ENCODE measurements at regions not wholly inside any gene's neighbourhood (a gene's known extent, or its start where the extent isn't known, plus 50 kb on each side); places are given as distances from the start of the nearest gene placed in this dataset.

- DNase-seq = no peak
Measured at GRCh38 chr10:31604646-31605170, 285.7 kb downstream of the ZEB1 start.

DNA sequence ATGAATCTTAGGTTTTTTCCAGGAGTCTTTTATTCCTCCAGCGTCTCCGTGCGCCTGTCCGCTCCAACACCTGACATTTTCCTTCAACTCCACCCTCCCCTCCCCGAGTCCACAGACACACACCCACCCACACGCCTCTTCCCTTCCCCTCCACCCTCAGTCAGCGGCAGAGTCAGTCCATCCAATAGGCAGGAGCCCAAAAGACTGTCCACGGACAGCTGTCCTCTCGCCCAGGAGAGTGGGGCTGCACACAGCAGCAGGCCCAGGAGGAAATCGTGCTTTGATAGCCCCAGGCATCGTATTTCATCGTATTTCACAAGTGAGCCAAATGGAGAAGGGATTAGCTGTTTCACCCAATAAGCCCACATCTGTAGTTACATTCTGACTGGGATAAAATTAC, 285.1 kb downstream of the ZEB1 start:
- no peak for DNase-seq

- peak; percentile 93 for DNase-seq
Measured at GRCh38 chr10:31603235-31604087, 284.4 kb downstream of the ZEB1 start.

GRCh38 chr10:31602541-31603234, 283.7 kb downstream of the ZEB1 start:
- DNase-seq = peak; percentile 26

- DNase-seq = no peak
Measured at GRCh38 chr10:31601136-31601535, 282.1 kb downstream of the ZEB1 start.

- peak; percentile 30 for DNase-seq
Measured at GRCh38 chr10:31599626-31600504, 280.8 kb downstream of the ZEB1 start.

DNA sequence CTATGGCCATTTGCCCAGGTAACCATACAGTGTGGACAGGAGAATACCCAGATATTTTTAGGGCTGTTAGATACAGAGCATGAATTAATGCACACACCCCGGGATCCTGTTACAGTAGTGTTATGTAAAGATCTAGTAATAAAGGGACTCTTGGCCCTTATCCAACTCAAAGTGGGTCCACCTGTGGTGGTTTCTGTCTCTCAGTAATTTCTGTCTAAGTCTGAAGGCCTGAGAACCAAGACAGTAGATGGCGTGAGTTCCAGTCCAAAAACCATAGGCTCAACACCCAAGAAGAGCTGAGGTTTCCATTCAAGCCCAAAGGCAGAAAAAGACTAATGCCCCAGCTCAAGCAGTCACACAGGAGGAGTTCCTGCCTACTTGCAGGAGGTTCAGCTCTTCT, 277.7 kb downstream of the ZEB1 start:
- no peak for DNase-seq

- no peak for DNase-seq
Measured at GRCh38 chr10:31595992-31596391, 277.0 kb downstream of the ZEB1 start.

DNA sequence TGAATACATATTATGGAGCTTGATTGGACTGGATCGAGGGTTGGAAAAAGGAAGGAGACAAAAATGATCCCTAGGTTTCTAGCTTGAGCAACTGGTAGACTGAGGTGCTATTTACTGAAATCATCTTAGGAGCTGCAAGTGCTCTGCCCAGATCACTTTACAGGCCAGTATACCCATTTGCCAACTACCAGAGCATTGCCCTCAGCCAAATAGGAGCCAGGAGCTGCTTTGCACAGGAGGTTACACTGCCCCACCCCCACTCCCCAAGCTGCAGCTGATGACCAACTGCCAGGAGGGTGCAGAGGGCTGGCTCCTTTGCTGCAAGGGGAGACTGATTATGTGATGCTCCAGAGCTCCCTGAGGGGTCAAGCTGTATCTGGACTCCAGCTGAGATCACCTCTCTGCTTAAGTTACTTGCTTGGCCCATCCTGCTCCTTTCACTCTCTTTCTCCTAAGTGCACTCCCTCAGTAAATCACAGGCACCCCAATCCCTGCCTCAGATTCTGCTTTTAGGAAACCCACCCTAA, 275.4 kb downstream of the ZEB1 start:
- no peak for DNase-seq

DNA sequence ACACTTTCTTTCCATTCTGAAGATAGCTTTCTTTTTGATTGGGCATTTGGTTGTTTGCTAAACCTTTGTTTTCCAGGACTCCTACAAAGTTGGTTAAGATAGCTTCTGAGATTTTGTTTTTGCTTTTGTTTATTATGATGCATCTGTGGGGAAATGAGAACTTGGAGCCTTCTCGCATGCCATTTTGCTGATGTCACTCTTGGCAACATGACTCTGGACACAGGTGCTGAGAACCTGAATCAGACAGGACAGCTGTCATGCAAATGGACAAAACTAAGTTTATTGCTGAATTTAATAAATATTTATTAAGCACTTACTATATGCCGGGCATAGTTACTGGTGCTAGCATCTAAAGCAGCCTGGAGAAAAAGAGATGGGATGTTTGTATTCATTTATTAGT, 274.1 kb downstream of the ZEB1 start:
- no peak for DNase-seq

DNA sequence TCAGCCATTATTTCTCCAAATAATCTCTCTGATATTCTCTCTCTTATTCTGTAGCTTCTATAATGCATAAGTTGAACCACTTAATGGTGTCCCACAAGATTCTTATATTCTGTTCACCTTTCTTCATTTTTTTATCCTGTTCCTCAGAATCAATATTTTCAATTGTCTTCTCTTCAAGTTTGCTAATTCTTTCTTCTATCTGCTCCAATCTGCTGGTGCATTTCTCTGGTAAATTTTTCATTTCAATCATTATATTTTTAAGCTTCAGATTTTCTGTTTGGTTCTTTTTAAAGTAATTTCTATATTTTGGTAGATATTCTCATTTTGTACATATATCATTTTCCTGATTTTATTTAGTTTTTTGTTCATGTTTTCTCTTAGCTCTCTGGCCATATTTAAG, 272.6 kb downstream of the ZEB1 start:
- DNase-seq = no peak

DNA sequence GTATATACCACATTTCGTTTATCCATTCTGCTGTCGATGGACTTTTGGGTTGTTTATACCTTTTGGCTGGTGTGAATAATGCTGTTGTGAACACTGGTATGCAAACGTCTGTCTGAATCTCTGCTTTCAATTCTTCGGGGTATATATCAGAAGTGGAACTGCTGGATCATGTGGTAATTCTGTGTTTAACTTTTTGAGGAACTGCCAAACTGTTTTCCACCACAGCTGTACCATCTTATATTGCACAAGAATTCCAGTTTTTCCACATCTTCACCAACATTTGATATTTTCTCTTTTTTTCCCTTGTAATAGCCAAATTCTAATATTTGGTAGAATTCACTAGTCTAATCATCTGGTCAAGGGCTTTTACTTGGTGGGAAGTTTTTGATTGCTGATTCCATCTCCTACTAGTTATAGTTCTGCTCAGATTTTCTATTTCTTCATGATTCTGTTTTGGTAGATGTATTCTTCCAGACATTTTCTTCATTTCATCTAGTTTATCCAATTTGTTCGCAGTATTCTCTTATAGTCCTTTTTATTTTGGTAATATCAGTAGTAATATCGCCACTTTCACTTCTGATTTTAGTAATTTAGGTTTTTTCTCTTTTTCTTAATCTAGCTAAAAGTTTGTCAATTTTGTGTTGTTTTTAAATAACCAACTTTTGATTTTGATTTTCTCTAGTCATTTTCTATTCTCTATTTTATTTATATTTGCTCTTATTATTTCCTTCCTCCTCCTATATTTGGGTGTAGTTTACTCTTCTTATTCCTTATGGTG, 271.2 kb downstream of the ZEB1 start:
- no peak for DNase-seq

DNA sequence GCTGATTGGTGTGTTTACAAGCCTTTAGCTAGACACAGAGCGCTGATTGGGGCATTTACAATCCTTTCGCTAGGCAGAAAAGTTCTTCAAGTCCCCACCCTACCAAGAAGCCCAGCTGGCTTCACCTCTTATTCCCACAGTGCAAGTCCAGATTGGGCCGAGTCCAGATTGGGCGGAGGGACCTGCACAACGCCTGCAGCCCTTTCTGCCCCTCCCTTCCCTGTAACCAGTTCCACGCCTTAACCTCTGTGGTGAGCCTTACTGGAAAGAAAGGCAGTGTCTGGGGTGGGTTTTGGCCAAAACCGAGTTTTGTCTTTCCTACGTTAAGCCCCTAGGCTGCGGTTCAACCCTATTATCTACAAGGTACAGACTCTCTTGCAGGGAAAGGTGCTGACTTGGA, 268.7 kb downstream of the ZEB1 start:
- DNase-seq = no peak

DNA sequence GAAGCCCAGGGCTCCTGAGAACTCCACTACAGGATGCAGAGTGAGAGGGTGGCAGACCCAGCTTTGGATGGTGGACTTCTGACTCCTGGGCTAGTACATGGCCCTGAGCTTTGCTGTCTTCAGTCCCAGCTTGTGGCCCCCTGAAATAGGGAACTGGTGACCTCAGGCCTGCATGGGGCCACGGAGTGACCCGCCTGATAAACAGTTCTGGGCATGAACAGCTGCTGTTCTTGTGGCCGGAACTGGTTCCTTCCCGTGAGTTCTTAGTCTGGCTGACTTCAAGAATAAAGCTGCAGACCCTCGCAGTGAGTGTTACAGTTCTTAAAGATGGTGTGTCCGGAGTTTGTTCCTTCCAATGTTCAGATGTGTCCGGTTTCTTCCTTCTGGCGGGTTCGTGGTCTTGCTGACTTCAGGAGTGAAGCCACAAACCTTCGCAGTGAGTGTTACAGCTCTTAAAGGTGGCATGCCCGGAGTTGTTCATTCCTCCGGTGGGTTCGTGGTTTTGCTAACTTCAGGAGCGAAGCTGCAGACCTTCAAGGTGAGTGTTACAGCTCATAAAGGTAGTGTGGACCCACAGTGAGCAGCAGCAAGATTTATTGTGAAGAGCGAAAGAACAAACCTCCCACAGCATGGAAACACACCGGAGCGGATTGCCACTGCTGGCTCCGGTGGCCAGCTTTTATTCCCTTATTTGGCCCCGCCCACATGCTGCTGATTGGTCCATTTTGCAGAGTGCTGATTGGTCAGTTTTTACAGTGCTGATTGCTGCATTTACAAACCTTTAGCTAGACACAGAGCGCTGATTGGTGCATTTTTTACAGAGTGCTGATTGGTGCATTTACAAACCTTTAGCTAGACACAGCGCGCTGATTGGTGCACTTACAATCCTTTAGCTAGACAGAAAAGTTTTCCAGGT, 268.0 kb downstream of the ZEB1 start:
- peak; percentile 31 for DNase-seq

DNA sequence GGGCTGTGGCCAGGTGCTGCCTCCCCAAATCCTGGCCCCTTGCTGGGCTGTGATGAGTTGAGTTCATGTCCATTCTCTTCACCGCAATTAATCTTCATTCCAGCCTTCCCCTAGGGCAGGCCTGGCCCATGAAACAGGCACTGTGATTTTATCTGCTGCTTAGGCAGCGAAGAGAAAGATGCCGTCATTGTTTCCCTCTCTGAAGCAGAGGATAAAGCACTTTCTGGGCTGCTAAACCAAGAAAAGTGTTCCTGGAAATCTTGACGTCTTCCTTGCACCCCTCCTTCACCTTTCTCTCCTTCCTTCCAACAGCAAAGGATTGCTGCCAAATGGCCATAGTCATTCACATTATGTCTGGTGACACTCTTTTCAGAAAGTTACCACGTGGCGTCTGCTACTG, 265.9 kb downstream of the ZEB1 start:
- DNase-seq = no peak

DNA sequence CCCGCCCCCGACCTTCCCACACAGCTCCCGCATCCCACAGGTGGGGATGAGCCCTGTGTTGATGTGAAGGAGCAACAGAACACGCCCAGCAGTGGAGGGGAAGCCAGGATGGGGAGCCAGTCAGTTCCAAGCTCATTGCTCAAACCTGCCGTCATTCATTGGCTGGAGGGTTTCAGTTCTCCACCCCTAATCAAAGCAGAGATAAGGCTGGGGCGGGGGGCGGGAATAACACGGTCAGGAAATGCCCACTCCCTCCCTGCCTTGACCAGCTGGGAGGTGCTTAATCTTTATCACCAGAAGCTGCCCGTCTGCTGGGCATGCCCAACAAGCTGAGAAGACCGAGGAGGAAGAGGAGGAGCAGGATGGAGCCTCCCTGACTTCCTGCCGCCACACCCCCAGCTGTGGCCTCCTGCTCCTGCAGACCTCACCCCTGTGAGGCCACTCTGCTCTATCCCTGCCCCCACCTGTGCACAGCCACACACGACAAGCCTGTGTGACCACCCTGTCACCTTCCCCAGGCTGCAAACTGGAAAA, 265.1 kb downstream of the ZEB1 start:
- DNase-seq = no peak

DNA sequence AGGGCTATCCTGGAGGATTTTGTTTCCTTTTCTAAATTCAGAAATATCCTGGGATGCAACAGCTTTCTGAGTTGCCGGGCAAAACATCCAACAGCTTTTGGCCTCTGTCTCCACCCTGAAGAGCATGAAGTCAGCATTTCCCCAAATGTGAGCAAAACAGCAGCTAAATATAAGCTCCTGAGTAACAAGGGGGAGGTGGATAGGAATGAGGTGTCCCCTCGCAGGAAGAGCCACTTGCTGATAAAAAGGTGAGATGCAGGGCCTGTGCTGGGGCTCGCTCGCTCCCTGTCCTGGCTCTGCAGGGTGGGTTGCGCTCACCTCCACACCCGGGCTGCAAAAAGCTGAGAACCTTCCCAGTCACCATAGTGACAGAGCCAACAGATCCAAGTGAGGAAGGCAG, 264.3 kb downstream of the ZEB1 start:
- DNase-seq = no peak

DNA sequence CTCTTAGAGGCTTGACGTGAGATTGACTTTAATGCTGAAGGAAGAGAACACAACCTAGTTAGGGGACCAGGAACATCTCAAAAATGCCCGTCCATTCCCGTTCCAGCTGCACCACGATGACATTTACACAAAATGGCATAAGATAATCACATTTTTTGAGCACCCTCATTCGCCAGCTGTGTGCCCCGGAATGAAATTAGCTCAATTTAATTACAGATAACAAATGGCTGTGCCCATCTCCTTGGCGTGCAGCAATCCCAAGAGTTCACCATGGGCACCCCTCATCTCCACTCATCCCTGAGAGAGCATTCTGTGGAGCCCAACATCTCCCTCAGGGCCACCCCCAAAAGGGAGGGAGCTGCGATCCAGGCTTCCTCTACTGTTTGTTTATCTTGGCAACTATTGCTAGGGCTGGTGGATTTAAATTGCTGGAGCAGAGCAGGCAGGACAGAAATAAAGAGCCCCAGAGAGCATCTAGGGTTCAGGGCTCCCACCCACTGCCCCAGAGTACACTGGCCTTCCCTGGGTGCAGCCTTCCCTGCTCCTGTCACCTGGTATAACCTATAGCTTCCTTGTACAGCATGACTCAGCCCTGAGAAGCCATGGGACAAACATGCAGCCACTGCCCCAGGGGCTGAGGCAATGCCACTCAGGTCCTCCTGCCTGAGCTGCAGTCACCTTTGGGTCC, 263.5 kb downstream of the ZEB1 start:
- DNase-seq = no peak

- DNase-seq = no peak
Measured at GRCh38 chr10:31581741-31582323, 262.8 kb downstream of the ZEB1 start.

DNA sequence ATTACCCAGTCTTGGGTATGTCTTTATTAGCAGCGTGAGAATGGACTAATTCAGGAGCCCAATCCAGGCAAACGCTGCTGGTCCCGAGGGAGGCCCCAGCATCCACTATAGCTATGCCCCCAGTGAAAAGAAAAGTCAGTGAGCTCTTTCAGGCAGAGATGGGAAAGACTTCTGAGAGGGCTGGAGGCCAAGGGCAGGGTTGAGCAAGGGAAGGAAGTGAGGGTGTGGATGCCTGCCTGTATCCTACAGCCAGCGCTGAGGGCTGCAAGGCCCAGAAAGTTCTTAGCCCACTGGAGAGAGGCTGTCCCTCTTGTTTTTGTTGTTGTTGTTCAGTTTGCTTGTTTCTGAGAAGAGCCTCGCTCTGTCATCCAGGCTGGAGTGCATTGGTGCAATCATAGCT, 261.6 kb downstream of the ZEB1 start:
- DNase-seq = no peak

All from activated CD4-positive, alpha-beta T cell treated with anti-CD3 and anti-CD28 coated beads for 48 hours (primary cell).